H1 (cell line): ENCODE measurements at regions not wholly inside any gene's neighbourhood (a gene's known extent, or its start where the extent isn't known, plus 50 kb on each side); places are given as distances from the start of the nearest gene placed in this dataset.

Experiments used
- CEBPB ChIP-seq: IDR thresholded peaks from 2 replicates; pipeline ENCODE4 v1.6.1; 2012; ENCODE audit warnings: low read depth, low read length
- GTF2F1 ChIP-seq: IDR thresholded peaks from 2 replicates; pipeline ENCODE4 v1.6.1; 2012; ENCODE audit warnings: low read depth, low read length, improper control_type of control experiment, borderline replicate concordance
- JUN ChIP-seq: IDR thresholded peaks from 2 replicates; pipeline ENCODE4 v1.6.1; 2011; ENCODE audit warnings: low read depth, mild to moderate bottlenecking, improper control_type of control experiment, low read length
- SIRT6 ChIP-seq: IDR thresholded peaks from one replicate; pipeline ENCODE4 v1.7.1; 2012; ENCODE audit warnings: low read length, inconsistent platforms

DNA sequence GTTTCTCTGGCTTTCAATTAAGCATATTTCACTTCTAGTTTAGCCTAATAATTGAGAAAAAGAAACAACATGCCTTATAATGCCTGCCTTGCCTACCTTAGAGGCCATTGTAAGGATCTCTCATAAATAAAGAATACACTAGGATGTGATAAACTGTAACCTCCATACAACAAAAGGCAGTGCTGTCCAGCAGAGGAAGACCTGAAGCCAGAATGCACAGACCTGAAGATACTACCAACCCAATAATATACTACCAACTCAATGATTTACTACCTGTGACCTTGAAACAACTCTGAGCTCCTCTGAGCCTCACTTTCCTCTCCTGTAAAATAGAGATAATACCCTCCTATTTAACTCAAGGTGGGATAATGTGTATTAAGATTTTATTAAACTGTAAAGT lies 361.3 kb downstream of the TTLL7 start (continued):
- TF ChIP-seq JUN = no peak
- TF ChIP-seq SIRT6 = no peak
- no peak for TF ChIP-seq GTF2F1
- TF ChIP-seq CEBPB = no peak
